ENCODE measurements at regions not wholly inside any gene's neighbourhood (a gene's known extent, or its start where the extent isn't known, plus 50 kb on each side); places are given as distances from the start of the nearest gene placed in this dataset.

GRCh38 chr9:3648266-3648665 lies 122.5 kb upstream of the RFX3 start:
- Histone ChIP-seq H3K4me1 (ENCODE audit: insufficient read depth, low read length) (no peaks in the 10 kb centered on the region), H3K4me3 (replicated peaks in 1 of 3; ENCODE audit: insufficient read depth in 1 of 3, low read depth in 2 of 3, low read length in 3 of 3) (no peak overlapping the region), H3K9me3 (ENCODE audit: low read length) (no peaks in the 10 kb centered on the region), H3K27me3 (ENCODE audit: control insufficient read depth in 1 of 2, insufficient read depth in 2 of 2, low read length in 2 of 2) (no peaks in the 10 kb centered on the region), H3K9ac (ENCODE audit: insufficient read depth, low read depth, low read length) (no peak overlapping the region), H3K36me3 (replicated peaks in 1 of 2; ENCODE audit: control insufficient read depth in 1 of 2, insufficient read depth in 2 of 2, low read length in 2 of 2) (no peaks in the 10 kb centered on the region), H2AFZ (ENCODE audit: low read length) (no peak overlapping the region), H3K27ac (ENCODE audit: extremely low read length, insufficient read depth, low read length) (no peak overlapping the region), H4K20me1 (ENCODE audit: insufficient read depth, low read length) (no peaks in the 10 kb centered on the region), H3K79me2 (ENCODE audit: insufficient read depth, low read length) (no peaks in the 10 kb centered on the region), H3K4me2 (ENCODE audit: low read depth, low read length) (no peak overlapping the region)
- FAIRE-seq = no peak
- TF ChIP-seq DNMT1 (CRISPR knock-in tag; IDR thresholded peaks at IDR 0.05) (no peak), PLSCR1 (CRISPR knock-in tag; IDR thresholded peaks at IDR 0.05; ENCODE audit: borderline replicate concordance) (no peak), ARID5B (CRISPR knock-in tag; IDR thresholded peaks at IDR 0.05) (no peak), ZNF160 (CRISPR knock-in tag; IDR thresholded peaks at IDR 0.05) (no peak), ZSCAN20 (CRISPR knock-in tag; IDR thresholded peaks at IDR 0.05; ENCODE audit: borderline replicate concordance) (no peak), ZBED4 (CRISPR knock-in tag; IDR thresholded peaks at IDR 0.05; ENCODE audit: borderline replicate concordance) (no peak), PHB2 (IDR thresholded peaks at IDR 0.05; ENCODE audit: partially characterized antibody) (no peak), NFYB (CRISPR knock-in tag; IDR thresholded peaks at IDR 0.05) (no peak), ZNF781 (CRISPR knock-in tag; IDR thresholded peaks at IDR 0.05; ENCODE audit: borderline replicate concordance, not compliant biosample characterization) (no peak), SRY (CRISPR knock-in tag; IDR thresholded peaks at IDR 0.05) (no peak), ZNF343 (CRISPR knock-in tag; IDR thresholded peaks at IDR 0.05) (no peak), PTBP1 (IDR thresholded peaks at IDR 0.05; ENCODE audit: low read depth, low read length, poor library complexity, severe bottlenecking) (no peak), ZNF780A (CRISPR knock-in tag; IDR thresholded peaks at IDR 0.05) (no peak), ZNF292 (CRISPR knock-in tag; IDR thresholded peaks at IDR 0.05; ENCODE audit: borderline replicate concordance, low read depth) (no peak), ZFP1 (CRISPR knock-in tag; IDR thresholded peaks at IDR 0.05) (no peak)
- CTCF ChIA-PET (ENCODE audit: low intra/inter-chr PET ratio, low total read pairs) = no interaction called here
- no peak for ATAC-seq
- no peak for DNase-seq (ENCODE audit: low spot score)
- 37% methylated on average over 6 of the region's 6 CpGs for whole genome bisulfite sequencing (ENCODE audit: low lambda C conversion rate)
- intact Hi-C loops (cut with micrococcal nuclease; ENCODE audit: unreplicated experiment) (no loop called here), in situ Hi-C loops (cut with HindIII; ENCODE audit: extremely low pct_ligation_motif_present, low pct_unique_long_range_greater_than_20kb) (loop anchor here (10.0 kb wide), 1 partner anchor 183 kb away; no protein-coding TSS in a partner anchor)
- POLR2A ChIA-PET = no interaction called here
- BruUV-seq (replicated peaks) = no TSS peak

Measured in HepG2 (cell line).